GM12875 (cell line): ENCODE measurements at regions not wholly inside any gene's neighbourhood (a gene's known extent, or its start where the extent isn't known, plus 50 kb on each side); places are given as distances from the start of the nearest gene placed in this dataset.

Experiments
- H3K4me3 ChIP-seq: one replicate; pipeline ENCODE4 v1.5.1; 2011; ENCODE audit warnings: low read depth, low read length, control low read depth
- CTCF ChIP-seq: IDR thresholded peaks from 2 replicates; pipeline ENCODE4 v1.5.1; 2011; ENCODE audit warnings: low read depth, mild to moderate bottlenecking, control low read depth, inconsistent platforms, low read length, moderate library complexity, borderline replicate concordance; ENCODE audit not compliant: insufficient read depth

- TF ChIP-seq CTCF: no peak
- no peak overlapping the region for H3K4me3 ChIP-seq
These were observed 153.0 kb downstream of the IRX2 start for GRCh38 chr5:2598503-2598902.

GRCh38 chr5:2594701-2595100 lies 156.8 kb downstream of the IRX2 start:
- no peak for TF ChIP-seq CTCF
- no peak overlapping the region for H3K4me3 ChIP-seq

GRCh38 chr5:2592766-2593165 lies 158.7 kb downstream of the IRX2 start:
- no peak overlapping the region for H3K4me3 ChIP-seq
- TF ChIP-seq CTCF: no peak

- H3K4me3 ChIP-seq: no peak overlapping the region
- no peak for TF ChIP-seq CTCF
These were observed 159.6 kb downstream of the IRX2 start for GRCh38 chr5:2591777-2592453.

GRCh38 chr5:2588850-2589501 lies 162.5 kb downstream of the IRX2 start:
- TF ChIP-seq CTCF: no peak
- H3K4me3 ChIP-seq: no peak overlapping the region

- TF ChIP-seq CTCF: no peak
- no peak overlapping the region for H3K4me3 ChIP-seq
These were observed 164.1 kb downstream of the IRX2 start for GRCh38 chr5:2587189-2588031.
